Esophagus squamous epithelium (tissue), 5 donors: ENCODE measurements at regions not wholly inside any gene's neighbourhood (a gene's known extent, or its start where the extent isn't known, plus 50 kb on each side); places are given as distances from the start of the nearest gene placed in this dataset.
"Not testable (repeated sequence)": the region's sequence is repeated elsewhere in the genome, so short reads cannot be mapped to it uniquely, and the experiment has no call there.

Experiments used
- DNase-seq: peaks from one replicate; lab custom pipeline; 2025; lab: John Stamatoyannopoulos, UW
- H3K27ac ChIP-seq, 4 donors: fragments of 200-600 bp; sonication (generic); one replicate each; pipeline ENCODE4 v1.5.1; 2016 to 2019; ENCODE audit warnings: mild to moderate bottlenecking in 1 of 4
- H3K27me3 ChIP-seq, 4 donors: fragments of 200-600 bp; sonication (generic); 1 replicate in 3 of 4; 2 replicates in 1 of 4; pipeline versions ENCODE4 v1.5.1 to v1.6.0; 2017 to 2021; ENCODE audit warnings: antibody characterized with exemption in 1 of 4
- H3K36me3 ChIP-seq, 3 donors: fragments of 200-600 bp; sonication (generic); one replicate each; pipeline ENCODE4 v1.5.1; 2016 to 2019
- H3K4me1 ChIP-seq, 3 donors: fragments of 200-600 bp; sonication (generic); one replicate each; pipeline ENCODE4 v1.5.1; 2017 to 2019
- H3K4me3 ChIP-seq, 4 donors: fragments of 200-600 bp; sonication (generic); 1 replicate in 3 of 4; 2 replicates in 1 of 4; pipeline ENCODE4 v1.5.1; 2016 to 2019; ENCODE audit warnings: mild to moderate bottlenecking in 2 of 4, moderate library complexity in 1 of 4
- H3K9me3 ChIP-seq, 3 donors: fragments of 200-600 bp; sonication (generic); one replicate each; pipeline ENCODE4 v1.5.1; 2016 to 2019
- CTCF ChIP-seq, 6 experiments: fragments of 450-650 bp in 4 of 6; fragments of 200-600 bp in 2 of 6; sonication (generic) in 2 of 6; IDR thresholded peaks; one replicate each; pipeline ENCODE4 v1.5.1; 2016 to 2019; ENCODE audit warnings: antibody characterized with exemption in 6 of 6, mild to moderate bottlenecking in 4 of 6, moderate library complexity in 4 of 6
- POLR2A ChIP-seq, 4 donors: fragments of 450-650 bp; IDR thresholded peaks; one replicate each; pipeline ENCODE4 v1.6.1; 2017; ENCODE audit warnings: antibody characterized with exemption in 4 of 4, mild to moderate bottlenecking in 4 of 4, moderate library complexity in 3 of 4
- WGBS, 2 donors: methylation state at CpG; one replicate each; pipeline ENCODE4 v1.1.5; 2018; 5-methylcytosine and 5-hydroxymethylcytosine counted together
- intact Hi-C: fragments of 100-400 bp; cut with DNase I; formaldehyde crosslinking; loops from one replicate; pipeline ENCODE4 v1.15.0; 2022
- donor health status: DM: yes; HTN: yes; CAD: no.

GRCh38 chrX:109911046-109911445 lies 91.9 kb upstream of the TMEM164 start:
- TF ChIP-seq POLR2A (IDR thresholded peaks at IDR 0.05), result no peak
- TF ChIP-seq CTCF (IDR thresholded peaks at IDR 0.05), result peak in 5 of 6 experiments; percentile 5 to 56 (median 41)
- intact Hi-C loops, result no loop called here
- no peak overlapping the region for H3K27ac ChIP-seq
- no peak overlapping the region for H3K4me3 ChIP-seq
- no peaks in the 10 kb centered on the region for H3K36me3 ChIP-seq
- no peaks in the 10 kb centered on the region for H3K27me3 ChIP-seq
- DNase-seq, result no peak
- WGBS, 2 donors, result 0 to 3% methylated on average over 1 of the region's 1 CpG
- no peaks in the 10 kb centered on the region for H3K9me3 ChIP-seq
- H3K4me1 ChIP-seq, result no peaks in the 10 kb centered on the region

DNA sequence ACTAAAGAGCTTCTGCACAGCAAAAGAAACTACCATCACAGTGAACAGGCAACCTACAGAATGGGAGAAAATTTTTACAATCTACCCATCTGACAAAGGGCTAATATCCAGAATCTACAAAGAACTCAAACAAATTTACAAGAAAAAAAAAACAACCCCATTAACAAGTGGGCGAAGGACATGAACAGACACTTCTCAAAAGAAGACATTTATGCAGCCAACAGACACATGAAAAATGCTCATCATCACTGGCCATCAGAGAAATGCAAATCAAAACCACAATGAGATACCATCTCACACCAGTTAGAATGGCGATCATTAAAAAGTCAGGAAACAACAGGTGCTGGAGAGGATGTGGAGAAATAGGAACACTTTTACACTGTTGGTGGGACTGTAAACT lies 89.9 kb upstream of the TMEM164 start:
- H3K4me1 ChIP-seq, DNase-seq, H3K27ac ChIP-seq, H3K4me3 ChIP-seq, H3K27me3 ChIP-seq, intact Hi-C loops, H3K9me3 ChIP-seq, H3K36me3 ChIP-seq: not testable (repeated sequence)
- WGBS, 2 donors, result 90% methylated on average over 2 of the region's 2 CpGs; no CpG with 5 or more reads in 1 of the 2 donors

DNA sequence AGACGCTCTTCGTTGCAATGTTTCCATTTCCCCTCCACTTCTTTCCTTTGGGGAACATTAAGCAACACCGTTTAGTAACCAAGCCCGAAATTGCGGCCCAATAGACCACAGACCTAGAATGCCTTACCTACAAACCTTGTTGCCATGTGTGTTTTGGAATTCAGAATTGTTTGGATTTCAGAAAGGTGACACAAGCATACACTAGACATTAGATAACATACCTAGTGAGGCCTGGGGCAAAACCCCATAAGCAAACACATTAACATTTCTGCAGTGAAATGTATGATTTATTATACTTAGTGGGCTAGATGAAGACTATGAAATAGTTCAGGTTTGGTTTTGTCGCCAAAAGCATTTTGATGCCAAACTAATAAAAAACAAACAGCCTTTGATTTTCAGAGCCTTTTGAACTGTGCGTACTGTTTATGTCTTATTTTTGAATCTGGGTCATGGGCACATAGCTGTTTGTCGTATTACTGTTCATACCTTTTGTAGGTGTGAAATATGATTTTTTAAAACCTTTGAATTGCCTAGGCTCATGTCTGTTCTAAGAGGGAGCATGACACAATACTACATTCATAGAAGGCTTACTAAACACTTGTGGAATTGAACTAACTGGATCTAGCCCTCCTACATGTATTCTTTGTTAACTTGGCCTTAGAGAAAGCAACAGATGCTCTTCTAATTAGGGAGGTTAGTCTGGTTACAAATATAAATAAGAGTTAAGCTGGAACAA lies 88.6 kb upstream of the TMEM164 start:
- H3K27me3 ChIP-seq, result no peaks in the 10 kb centered on the region
- no peaks in the 10 kb centered on the region for H3K4me1 ChIP-seq
- H3K4me3 ChIP-seq, result no peak overlapping the region
- no peaks in the 10 kb centered on the region for H3K36me3 ChIP-seq
- 76 to 83% methylated on average over 8 of the region's 8 CpGs for WGBS, 2 donors
- intact Hi-C loops, result no loop called here
- no peaks in the 10 kb centered on the region for H3K9me3 ChIP-seq
- no peak for TF ChIP-seq POLR2A (IDR thresholded peaks at IDR 0.05)
- no peak for TF ChIP-seq CTCF (IDR thresholded peaks at IDR 0.05)
- H3K27ac ChIP-seq, result no peak overlapping the region
- DNase-seq, result no peak

DNA sequence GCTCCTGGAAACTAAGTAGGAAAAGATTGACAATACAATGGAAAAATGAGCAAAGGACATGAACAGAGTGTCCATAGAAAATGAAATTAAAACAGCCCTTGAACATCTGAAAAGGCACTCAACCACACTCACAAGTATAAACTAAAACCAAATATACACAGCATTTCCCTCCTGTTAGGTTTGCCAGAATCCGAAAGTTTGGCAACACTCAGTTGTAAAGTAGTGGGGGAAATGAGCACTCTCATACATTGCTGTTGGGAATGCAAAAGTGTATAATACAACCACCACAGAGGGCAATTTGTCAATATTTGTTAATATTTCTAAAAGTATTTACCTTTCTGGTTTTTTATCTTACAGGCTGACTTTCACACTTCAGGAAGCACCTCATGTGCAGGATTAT lies 84.2 kb upstream of the TMEM164 start:
- no peak for DNase-seq
- intact Hi-C loops, result no loop called here
- H3K27ac ChIP-seq, result no peak overlapping the region

GRCh38 chrX:109920325-109920724 lies 82.6 kb upstream of the TMEM164 start:
- no peak for DNase-seq
- WGBS, 2 donors, result 61 to 87% methylated on average over 4 of the region's 4 CpGs
- H3K27ac ChIP-seq, result no peak overlapping the region
- H3K4me3 ChIP-seq, result no peak overlapping the region
- H3K4me1 ChIP-seq, result no peaks in the 10 kb centered on the region
- H3K9me3 ChIP-seq, result no peaks in the 10 kb centered on the region
- no peaks in the 10 kb centered on the region for H3K36me3 ChIP-seq
- no peaks in the 10 kb centered on the region for H3K27me3 ChIP-seq
- intact Hi-C loops, result no loop called here
- TF ChIP-seq CTCF (IDR thresholded peaks at IDR 0.05) (no peak), POLR2A (IDR thresholded peaks at IDR 0.05) (no peak)

More for the DNA sequence above, 84.2 kb upstream of the TMEM164 start:
- no peak overlapping the region for H3K4me3 ChIP-seq
- TF ChIP-seq POLR2A (IDR thresholded peaks at IDR 0.05) (no peak), CTCF (IDR thresholded peaks at IDR 0.05) (no peak)
- 50% methylated on average over 1 of the region's 1 CpG for WGBS, 2 donors
- H3K4me1 ChIP-seq, result no peaks in the 10 kb centered on the region
- H3K36me3 ChIP-seq, result no peaks in the 10 kb centered on the region
- no peaks in the 10 kb centered on the region for H3K9me3 ChIP-seq
- no peaks in the 10 kb centered on the region for H3K27me3 ChIP-seq
